GM04503 (cell line): ENCODE measurements at regions not wholly inside any gene's neighbourhood (a gene's known extent, or its start where the extent isn't known, plus 50 kb on each side); places are given as distances from the start of the nearest gene placed in this dataset.
"Not testable (repeated sequence)": the region's sequence is repeated elsewhere in the genome, so short reads cannot be mapped to it uniquely, and the experiment has no call there.

Experiments
- DNase-seq: peaks from one replicate; pipeline ENCODE4 v3.0.0-alpha.2; 2012; ENCODE audit warnings: low read depth

GRCh38 chr7:25454562-25455041 lies 226.3 kb upstream of the NPVF start:
- DNase-seq: no peak

GRCh38 chr7:25455683-25456251 lies 227.5 kb upstream of the NPVF start:
- no peak for DNase-seq

- no peak for DNase-seq
Measured at GRCh38 chr7:25456467-25457171, 228.3 kb upstream of the NPVF start.

- no peak for DNase-seq
Measured at GRCh38 chr7:25459057-25459456, 230.8 kb upstream of the NPVF start.

GRCh38 chr7:25460433-25460832 lies 232.1 kb upstream of the NPVF start:
- no peak for DNase-seq

GRCh38 chr7:25469669-25470068 lies 241.4 kb upstream of the NPVF start:
- DNase-seq: no peak

GRCh38 chr7:25476863-25477499 lies 248.7 kb upstream of the NPVF start:
- no peak for DNase-seq

GRCh38 chr7:25478221-25478620 lies 249.9 kb upstream of the NPVF start:
- DNase-seq: not testable (repeated sequence)

GRCh38 chr7:25478925-25479324 lies 250.6 kb upstream of the NPVF start:
- no peak for DNase-seq

GRCh38 chr7:25481891-25482290 lies 253.6 kb upstream of the NPVF start:
- DNase-seq: no peak

- no peak for DNase-seq
Measured at GRCh38 chr7:25482631-25483030, 254.3 kb upstream of the NPVF start.

- DNase-seq: no peak
Measured at GRCh38 chr7:25485026-25485425, 256.7 kb upstream of the NPVF start.

- DNase-seq: no peak
Measured at GRCh38 chr7:25486656-25487055, 258.4 kb upstream of the NPVF start.

- no peak for DNase-seq
Measured at GRCh38 chr7:25493805-25494366, 265.6 kb upstream of the NPVF start.

GRCh38 chr7:25494896-25495295 lies 266.6 kb upstream of the NPVF start:
- DNase-seq: no peak

GRCh38 chr7:25495342-25496250 lies 267.3 kb upstream of the NPVF start:
- no peak for DNase-seq

- no peak for DNase-seq
Measured at GRCh38 chr7:25496476-25497368, 268.4 kb upstream of the NPVF start.

- no peak for DNase-seq
Measured at GRCh38 chr7:25500393-25500921, 272.2 kb upstream of the NPVF start.

GRCh38 chr7:25503306-25503705 lies 275.0 kb upstream of the NPVF start:
- DNase-seq: no peak

- no peak for DNase-seq
Measured at GRCh38 chr7:25512061-25512687, 283.9 kb upstream of the NPVF start.
